NCI-H1092 treated with DMSO at 0.1 percent for 48 hours (cell line): ENCODE measurements at regions not wholly inside any gene's neighbourhood (a gene's known extent, or its start where the extent isn't known, plus 50 kb on each side); places are given as distances from the start of the nearest gene placed in this dataset.
A peak's percentile ranks its signal among the peaks of the same experiment; 100 is the strongest.
"Not testable (repeated sequence)": the region's sequence is repeated elsewhere in the genome, so short reads cannot be mapped to it uniquely, and the experiment has no call there.

Experiments
- DNase-seq: peaks from one replicate; lab custom pipeline; 2025; lab: John Stamatoyannopoulos, UW

- not testable (repeated sequence) for DNase-seq
Observed at GRCh38 chr7:79625921-79626320, 172.5 kb upstream of the MAGI2 start.

DNA sequence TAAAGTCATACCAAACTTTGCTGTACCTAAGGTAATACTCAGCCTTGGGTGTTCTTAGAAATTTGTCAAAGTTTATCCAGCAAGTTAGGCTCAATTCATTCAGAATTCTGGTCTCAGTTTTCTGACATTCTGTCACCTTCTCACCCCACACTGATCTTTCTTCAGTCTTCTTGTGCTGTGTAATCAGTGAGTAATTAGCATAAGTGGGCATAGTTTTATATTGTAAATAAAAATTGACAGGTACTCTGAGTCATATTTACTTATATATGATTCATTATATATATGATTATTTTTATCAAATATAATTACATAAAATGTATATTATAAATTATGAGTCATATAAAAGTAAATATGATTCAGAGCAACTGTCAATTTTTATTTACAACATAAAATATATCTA, 170.9 kb upstream of the MAGI2 start:
- no peak for DNase-seq

DNA sequence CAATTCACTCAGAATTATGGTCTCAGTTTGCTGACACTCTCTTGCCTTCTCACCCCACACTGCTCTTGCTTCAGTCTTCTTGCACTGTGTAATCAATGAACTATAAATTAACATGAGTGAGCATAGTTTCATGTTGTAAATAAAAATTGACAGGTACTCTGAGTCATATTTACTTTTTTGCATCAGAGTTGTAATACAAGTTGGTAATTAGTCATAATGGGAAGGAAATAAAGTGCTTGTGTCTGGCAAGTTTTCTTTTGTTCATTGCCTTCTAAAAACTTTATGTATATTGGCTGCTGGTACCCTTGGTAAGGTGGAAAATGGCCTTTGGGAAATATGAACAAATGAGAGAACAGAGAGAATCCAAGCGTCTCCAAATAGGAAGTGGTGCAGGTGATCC, 169.3 kb upstream of the MAGI2 start:
- DNase-seq = no peak

DNA sequence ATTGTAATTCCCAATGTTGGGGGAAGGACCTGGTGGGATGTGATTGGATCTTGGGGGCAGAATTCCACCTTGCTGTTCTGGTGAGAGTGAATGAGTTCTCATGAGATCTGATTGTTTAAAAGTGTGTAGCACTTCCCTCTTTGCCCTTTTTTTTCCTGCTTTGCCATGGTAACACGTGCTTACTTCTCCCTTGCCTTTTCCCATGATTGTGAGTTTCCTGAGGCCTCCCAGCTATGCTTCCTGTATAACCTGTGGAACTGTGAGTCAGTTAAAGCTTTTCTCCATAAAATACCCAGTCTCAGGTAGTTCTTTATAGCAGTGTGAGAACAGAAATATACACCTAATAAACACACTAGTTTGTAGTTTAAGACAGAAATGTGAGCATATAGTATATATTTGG, 166.8 kb upstream of the MAGI2 start:
- DNase-seq = no peak

DNA sequence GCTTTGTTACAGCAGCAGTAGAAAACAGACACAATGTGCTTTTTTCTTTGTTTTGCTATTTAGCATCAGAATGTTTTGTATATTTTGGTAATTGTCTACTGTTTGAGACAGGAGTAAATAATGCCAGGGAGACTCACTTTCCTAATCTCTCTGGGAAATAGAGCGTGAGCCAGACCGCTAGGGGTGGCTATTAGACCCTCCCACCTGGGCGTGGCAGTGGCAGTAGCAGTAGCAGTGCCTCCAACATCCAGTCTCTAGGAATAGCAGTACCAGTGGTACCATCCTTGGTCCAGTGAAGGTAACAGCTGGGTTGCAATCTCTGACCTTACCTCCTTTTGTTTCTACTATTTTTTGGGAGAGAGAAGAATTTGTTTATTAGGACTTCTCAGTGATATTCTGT, 165.7 kb upstream of the MAGI2 start:
- DNase-seq = no peak

DNA sequence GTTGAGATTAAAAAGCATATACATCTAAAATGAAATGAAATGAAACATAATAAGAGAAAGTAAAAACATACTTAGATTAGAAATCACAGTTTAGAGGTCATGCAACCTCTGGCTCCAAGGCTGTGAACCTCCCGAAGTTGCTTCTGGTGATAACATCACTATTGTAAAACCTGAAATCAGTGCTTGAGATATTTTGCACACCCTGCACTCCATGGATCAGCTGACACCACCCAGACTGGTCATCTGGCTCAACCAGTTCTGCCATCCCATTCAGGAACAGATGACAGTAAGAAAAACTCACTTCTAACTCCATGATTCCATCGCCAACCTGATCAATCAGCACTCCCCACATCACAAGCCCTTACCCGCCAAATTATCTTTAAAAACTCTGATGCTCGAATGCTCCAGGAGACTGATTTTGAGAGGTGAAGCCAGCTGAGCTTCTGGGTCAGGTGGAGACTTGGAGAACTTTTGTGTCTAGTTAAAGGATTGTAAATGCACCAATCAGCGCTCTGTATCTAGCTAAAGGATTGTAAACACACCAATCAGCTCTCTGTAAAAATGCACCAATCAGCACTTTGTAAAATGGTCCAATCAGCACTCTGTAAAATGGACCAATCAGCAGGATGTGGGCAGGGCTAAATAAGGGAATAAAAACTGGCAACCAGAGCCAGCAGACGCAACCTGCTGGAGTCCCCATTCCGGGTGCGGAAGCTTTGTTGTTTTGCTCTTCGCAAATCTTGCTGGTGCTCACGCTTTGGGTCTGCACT, 162.6 kb upstream of the MAGI2 start:
- no peak for DNase-seq

- DNase-seq = no peak
Observed at GRCh38 chr7:79615466-79615865, 162.0 kb upstream of the MAGI2 start.

- DNase-seq = no peak
Observed at GRCh38 chr7:79612903-79613302, 159.4 kb upstream of the MAGI2 start.

DNA sequence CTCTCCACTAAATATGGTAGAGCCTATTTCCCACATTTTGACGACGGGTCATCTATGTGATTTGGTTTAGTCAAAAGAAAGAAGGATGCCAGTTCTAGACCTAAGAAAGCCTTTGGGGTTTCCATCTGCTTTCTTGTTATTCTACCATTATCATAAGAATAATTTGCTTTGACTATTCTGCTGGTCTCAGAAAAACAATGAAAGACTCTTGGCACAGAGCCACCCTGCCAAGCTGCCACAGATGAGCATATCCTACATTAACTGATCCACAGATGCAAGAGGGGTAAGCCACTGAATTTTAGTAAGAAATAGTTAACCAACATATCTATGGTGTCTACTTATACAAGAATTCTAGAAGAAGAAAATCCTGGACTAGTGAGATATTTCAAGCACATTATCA, 158.6 kb upstream of the MAGI2 start:
- no peak for DNase-seq

DNA sequence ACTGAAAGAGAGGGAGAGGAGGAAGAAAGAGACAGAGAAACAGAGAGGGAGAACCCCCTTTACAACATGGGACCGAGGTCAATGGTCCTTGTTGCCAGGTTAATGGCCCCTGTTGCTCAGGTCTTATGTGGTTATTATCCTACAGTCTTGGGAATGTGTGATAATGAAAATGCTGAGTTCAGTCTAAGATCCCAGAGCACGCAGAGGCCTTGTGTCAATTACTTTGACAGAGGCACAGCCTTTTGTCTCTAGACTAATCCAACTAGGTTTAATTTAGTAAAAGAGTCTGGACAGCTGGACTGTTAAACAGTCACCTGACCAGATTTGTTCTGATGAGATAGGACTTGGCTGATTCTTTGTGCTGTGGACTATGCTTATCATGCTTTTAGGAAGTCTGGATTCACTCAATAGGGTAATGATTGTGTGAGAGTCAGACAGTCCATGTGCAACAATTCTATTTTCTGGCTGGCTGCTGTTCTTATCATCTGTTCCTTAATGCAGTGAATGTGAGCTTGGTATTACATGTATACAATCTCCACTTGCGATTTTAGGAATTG, 157.4 kb upstream of the MAGI2 start:
- DNase-seq = no peak

DNA sequence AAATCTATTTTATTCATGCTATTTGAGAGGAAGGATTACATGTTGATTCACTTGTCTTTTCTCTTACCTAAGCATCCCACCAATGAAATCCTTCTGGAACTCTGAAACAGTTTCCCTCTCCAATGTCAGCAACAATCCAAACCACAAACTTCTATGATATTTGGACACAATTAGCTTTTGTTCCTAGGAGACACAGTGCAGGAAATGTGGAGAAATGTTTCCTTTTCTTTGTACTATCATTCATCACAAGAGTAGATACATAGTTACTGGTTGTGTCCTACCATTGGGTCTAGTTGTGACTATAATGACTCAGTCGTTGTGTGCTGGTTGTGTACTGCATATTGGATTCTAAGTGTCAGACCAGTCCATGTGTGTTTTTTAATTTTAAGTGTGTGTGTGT, 156.8 kb upstream of the MAGI2 start:
- DNase-seq = no peak

- no peak for DNase-seq
Observed at GRCh38 chr7:79608005-79608404, 154.5 kb upstream of the MAGI2 start.

DNA sequence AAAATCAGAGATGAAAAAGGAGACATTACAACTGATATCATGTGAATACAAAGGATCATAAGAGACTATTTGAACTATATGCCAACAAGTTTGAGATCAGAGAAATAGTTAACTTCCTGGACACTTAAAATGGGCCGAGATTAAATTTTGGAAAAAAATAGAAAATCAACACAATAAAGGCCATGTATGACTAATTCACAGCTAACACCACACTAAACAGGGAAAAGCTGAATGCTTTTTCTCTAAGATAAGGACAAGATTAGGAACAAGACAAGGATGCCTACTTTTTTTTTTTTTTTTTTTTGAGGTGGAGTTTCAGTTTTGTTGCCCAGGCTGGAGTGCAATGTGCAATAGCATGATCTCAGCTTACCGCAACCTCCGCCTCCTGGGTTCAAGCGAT, 151.4 kb upstream of the MAGI2 start:
- DNase-seq = no peak

DNA sequence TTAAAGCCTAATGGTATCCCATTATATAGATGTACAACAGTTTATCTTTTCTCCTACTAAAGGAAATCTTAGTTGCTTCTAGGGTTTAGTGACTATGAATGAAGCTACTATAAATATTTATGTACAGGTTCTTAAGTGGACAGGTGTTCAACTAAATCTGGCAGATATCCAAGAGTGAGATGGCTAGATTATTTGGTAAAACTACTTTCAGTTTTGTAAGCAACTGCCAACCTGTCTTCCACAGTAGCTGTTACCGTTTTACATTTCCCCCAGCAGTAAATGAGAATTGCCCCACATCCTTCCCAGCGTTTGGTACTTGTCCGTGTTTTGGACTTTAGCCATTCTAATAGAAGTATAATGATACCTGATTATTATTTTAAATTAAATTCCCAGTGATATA, 144.9 kb upstream of the MAGI2 start:
- DNase-seq = peak; percentile 31

DNA sequence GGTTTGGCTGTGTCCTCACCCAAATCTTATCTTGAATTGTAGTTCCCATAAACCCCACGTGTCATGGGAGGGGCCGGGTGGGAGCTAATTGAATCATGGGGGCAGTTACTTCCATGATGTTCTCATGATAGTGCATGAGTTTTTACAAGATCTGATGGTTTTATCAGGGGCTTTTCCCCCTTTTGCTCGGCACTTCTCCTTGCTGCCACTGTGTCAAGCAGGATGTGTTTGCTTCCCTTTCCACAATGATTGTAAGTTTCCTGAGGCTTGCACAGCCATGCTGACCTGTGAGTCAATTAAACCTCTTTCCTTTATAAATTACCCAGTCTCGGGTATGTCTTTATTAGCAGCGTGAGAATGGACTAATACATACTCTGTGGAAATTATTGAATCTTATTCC, 141.2 kb upstream of the MAGI2 start:
- not testable (repeated sequence) for DNase-seq

GRCh38 chr7:79593866-79594301, 140.4 kb upstream of the MAGI2 start:
- DNase-seq = peak; percentile 51

GRCh38 chr7:79590916-79591623, 137.6 kb upstream of the MAGI2 start:
- DNase-seq = no peak

DNA sequence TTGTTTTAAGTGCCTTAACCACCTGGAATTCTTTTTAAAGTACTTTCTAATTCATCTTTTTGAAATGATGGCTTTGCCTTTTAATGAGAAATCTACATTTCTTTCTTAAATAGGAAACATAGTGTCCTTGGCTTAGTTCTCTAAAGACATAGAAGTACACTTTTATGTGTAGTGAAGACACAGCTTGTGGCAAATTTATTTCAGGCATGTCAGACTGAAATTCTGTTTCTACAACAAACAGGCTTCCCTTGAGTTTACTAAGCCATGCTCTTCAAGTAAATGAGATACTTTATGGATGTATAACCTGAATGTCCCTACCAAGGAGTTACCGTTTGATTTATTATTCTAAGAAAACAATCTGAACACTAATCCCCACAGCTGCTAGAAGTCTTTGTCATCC, 136.9 kb upstream of the MAGI2 start:
- no peak for DNase-seq

DNA sequence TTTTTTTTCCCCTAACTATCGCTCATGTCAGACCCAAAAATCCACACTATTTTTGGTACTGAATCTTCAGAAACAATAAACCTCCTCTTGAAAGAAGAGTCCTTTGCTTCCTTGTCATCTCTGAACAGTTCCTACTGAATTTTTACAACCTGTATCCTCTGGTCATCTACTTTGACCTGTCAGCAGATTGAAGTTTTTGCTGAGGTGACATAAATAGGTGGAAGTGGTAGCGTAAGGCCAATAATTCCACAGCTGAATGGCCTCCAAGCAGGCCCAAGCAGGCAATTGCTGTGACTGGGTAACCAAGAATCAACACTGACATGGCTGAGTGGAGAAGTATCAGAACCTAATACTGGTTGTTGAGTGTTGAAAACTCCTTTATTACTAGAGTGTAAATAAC, 117.4 kb upstream of the MAGI2 start:
- no peak for DNase-seq

DNA sequence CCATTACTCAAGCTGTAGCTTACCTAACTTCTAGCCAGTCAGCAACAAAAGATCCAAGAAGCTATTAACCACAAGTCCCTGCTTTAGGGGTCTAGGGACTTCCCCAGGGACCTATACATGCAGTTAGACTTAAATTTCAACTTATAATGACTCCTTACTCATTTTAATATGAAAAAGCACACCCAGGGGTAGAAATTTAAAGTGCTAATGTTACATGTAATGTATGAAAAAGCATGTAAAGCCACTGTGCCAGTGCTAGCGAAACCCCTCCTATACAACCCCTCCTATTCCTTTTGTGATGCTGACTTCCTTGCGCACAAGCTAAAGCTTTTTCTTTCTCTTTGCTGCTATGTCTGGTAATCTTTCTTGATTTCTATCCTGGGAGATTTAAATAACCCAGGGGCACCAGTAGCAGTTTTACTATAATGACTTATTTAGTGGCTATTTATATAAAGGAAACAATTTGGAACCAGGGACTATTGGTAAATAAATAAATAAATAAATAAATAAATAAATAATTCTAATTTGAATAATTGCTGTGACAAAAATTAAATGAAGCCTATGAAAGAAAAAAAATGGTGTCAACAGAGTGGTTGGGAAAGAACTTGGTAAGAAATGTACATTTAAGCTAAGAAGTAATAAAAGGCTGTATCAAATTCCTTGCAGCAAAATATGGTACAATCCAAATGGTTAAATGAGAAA, 110.5 kb upstream of the MAGI2 start:
- DNase-seq = no peak

DNA sequence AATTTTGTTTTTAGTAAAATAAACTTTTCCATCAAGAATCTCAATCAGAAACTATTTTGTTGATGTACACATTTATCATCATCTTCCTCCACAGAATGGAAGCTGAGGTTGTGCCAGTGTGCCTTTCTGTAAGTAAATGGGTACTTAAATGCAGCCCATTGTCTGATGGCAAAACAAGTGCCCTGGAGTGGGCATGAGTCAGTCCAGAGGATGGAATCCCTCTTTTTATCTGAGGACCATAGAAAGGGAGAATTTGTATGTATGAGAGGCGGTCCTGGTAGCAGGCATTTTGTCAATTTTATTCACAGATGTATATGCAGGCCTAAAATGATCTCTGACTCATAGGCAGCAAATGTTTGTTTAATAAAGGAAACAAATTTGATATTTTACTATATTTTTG, 102.1 kb upstream of the MAGI2 start:
- DNase-seq = no peak

DNA sequence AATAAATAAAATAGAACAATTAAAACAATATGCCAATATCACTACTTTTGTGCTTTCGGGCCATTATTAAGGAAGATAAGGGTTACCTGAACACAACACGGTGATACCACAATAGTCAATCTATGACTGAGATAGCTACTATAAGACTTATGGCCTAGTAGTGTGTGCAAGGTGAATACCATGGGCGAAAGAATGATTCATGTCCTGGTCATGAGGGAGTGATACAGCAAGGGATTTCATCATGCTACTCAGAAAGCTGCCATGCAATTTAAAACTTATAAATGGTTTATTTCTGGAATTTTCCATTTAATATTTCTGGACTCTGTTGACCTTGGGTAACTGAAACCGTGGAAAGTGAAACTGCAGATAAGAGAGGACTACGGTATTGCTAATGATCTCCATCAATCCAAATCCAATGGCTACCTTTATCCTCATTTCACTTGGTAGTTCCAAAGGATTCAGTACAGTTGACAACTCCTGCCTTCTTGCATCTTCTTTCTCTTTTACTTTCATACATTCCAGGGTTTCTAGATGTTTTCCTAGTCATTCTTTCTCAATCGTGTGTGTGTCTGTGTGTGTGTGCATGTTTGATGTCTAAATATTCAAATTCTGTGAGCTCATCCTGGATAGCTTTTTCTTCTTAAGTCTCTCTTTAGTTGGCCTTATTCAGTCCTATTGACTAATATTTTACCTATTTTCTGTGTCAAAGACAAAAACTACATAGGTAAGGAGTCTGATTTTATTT, 100.5 kb upstream of the MAGI2 start:
- no peak for DNase-seq
